ENCODE measurements at regions not wholly inside any gene's neighbourhood (a gene's known extent, or its start where the extent isn't known, plus 50 kb on each side); places are given as distances from the start of the nearest gene placed in this dataset.

DNA sequence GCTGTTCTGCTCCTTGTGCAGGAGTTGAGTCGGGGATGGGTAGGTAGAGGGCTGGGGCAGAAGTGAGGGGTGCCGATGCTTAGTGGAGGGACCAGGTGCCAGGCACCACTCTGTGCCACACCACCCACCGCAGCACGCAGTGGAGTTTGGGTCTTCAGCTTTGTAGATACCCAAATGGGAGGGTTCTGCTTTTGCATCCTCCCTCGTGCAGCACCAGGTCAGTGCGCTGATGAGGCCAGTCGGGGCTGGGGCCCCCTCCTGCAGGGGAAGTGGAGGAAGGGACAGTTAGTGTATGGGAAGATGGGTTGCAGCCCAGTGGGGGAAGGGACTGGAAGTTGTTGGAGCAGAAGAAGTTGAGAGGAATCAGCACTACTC lies 244.0 kb downstream of the RHOU start:
- TF ChIP-seq, protein P1, sequence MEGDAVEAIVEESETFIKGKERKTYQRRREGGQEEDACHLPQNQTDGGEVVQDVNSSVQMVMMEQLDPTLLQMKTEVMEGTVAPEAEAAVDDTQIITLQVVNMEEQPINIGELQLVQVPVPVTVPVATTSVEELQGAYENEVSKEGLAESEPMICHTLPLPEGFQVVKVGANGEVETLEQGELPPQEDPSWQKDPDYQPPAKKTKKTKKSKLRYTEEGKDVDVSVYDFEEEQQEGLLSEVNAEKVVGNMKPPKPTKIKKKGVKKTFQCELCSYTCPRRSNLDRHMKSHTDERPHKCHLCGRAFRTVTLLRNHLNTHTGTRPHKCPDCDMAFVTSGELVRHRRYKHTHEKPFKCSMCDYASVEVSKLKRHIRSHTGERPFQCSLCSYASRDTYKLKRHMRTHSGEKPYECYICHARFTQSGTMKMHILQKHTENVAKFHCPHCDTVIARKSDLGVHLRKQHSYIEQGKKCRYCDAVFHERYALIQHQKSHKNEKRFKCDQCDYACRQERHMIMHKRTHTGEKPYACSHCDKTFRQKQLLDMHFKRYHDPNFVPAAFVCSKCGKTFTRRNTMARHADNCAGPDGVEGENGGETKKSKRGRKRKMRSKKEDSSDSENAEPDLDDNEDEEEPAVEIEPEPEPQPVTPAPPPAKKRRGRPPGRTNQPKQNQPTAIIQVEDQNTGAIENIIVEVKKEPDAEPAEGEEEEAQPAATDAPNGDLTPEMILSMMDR (IDR thresholded peaks at IDR 0.05; ENCODE audit: low read depth, low read length, missing input control), result no peak
- TF ChIP-seq, protein P2, sequence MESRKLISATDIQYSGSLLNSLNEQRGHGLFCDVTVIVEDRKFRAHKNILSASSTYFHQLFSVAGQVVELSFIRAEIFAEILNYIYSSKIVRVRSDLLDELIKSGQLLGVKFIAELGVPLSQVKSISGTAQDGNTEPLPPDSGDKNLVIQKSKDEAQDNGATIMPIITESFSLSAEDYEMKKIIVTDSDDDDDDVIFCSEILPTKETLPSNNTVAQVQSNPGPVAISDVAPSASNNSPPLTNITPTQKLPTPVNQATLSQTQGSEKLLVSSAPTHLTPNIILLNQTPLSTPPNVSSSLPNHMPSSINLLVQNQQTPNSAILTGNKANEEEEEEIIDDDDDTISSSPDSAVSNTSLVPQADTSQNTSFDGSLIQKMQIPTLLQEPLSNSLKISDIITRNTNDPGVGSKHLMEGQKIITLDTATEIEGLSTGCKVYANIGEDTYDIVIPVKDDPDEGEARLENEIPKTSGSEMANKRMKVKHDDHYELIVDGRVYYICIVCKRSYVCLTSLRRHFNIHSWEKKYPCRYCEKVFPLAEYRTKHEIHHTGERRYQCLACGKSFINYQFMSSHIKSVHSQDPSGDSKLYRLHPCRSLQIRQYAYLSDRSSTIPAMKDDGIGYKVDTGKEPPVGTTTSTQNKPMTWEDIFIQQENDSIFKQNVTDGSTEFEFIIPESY (IDR thresholded peaks at IDR 0.05), result no peak
- TF ChIP-seq HNF4A (conservative IDR thresholded peaks at IDR 0.05) (no peak), HNF4G (IDR thresholded peaks at IDR 0.05) (no peak), JUND (IDR thresholded peaks at IDR 0.05) (no peak), RAD21 (IDR thresholded peaks at IDR 0.05) (no peak), SP1 (IDR thresholded peaks at IDR 0.05) (no peak), FOXA1 (IDR thresholded peaks at IDR 0.05) (no peak)

All from liver (tissue), 3 donors.